MM.1S (cell line): ENCODE measurements at regions not wholly inside any gene's neighbourhood (a gene's known extent, or its start where the extent isn't known, plus 50 kb on each side); places are given as distances from the start of the nearest gene placed in this dataset.

Experiments
- EZH2 ChIP-seq: fragments of 300-600 bp; sonication (generic); optimal IDR thresholded peaks from 2 replicates; pipeline ENCODE3; 2017; ENCODE audit warnings: low read depth, mild to moderate bottlenecking, antibody characterized with exemption, low read length, mixed read lengths
- EZH2phosphoT487 ChIP-seq: fragments of 300-600 bp; sonication (generic); IDR thresholded peaks from 2 replicates; pipeline ENCODE4 v1.6.1; 2018; ENCODE audit warnings: antibody characterized with exemption, low read length
- TF ChIP-seq, protein P1 (sequence below): fragments of 300-600 bp; sonication (generic); IDR thresholded peaks from 2 replicates; pipeline ENCODE4 v1.5.1; 2016; ENCODE audit warnings: antibody characterized with exemption, low read length, mixed read lengths

- TF ChIP-seq, protein P1, sequence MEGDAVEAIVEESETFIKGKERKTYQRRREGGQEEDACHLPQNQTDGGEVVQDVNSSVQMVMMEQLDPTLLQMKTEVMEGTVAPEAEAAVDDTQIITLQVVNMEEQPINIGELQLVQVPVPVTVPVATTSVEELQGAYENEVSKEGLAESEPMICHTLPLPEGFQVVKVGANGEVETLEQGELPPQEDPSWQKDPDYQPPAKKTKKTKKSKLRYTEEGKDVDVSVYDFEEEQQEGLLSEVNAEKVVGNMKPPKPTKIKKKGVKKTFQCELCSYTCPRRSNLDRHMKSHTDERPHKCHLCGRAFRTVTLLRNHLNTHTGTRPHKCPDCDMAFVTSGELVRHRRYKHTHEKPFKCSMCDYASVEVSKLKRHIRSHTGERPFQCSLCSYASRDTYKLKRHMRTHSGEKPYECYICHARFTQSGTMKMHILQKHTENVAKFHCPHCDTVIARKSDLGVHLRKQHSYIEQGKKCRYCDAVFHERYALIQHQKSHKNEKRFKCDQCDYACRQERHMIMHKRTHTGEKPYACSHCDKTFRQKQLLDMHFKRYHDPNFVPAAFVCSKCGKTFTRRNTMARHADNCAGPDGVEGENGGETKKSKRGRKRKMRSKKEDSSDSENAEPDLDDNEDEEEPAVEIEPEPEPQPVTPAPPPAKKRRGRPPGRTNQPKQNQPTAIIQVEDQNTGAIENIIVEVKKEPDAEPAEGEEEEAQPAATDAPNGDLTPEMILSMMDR = no peak
- no peak for TF ChIP-seq EZH2
- TF ChIP-seq EZH2phosphoT487 = no peak
Observed at GRCh38 chr2:176470713-176471112, 201.5 kb downstream of the MTX2 start.
